Suppressor macrophage treated with lipopolysaccharide for 4 hours (primary cell): ENCODE measurements at regions not wholly inside any gene's neighbourhood (a gene's known extent, or its start where the extent isn't known, plus 50 kb on each side); places are given as distances from the start of the nearest gene placed in this dataset.
"Not testable (repeated sequence)": the region's sequence is repeated elsewhere in the genome, so short reads cannot be mapped to it uniquely, and the experiment has no call there.

Experiments used
- DNase-seq: peaks from one replicate; pipeline ENCODE4 v3.0.0-alpha.2; 2020

GRCh38 chr10:125265579-125265955 is 105.2 kb upstream of the CTBP2 start:
- DNase-seq, result no peak

- DNase-seq, result no peak
Measured at GRCh38 chr10:125264757-125265578, 104.6 kb upstream of the CTBP2 start.

GRCh38 chr10:125264091-125264490 is 103.7 kb upstream of the CTBP2 start:
- DNase-seq, result no peak

GRCh38 chr10:125263551-125263950 is 103.2 kb upstream of the CTBP2 start:
- DNase-seq, result no peak

- no peak for DNase-seq
Measured at GRCh38 chr10:125262920-125263319, 102.6 kb upstream of the CTBP2 start.

- no peak for DNase-seq
Measured at GRCh38 chr10:125262409-125262808, 102.0 kb upstream of the CTBP2 start.

GRCh38 chr10:125261491-125262186 is 101.3 kb upstream of the CTBP2 start:
- no peak for DNase-seq

- no peak for DNase-seq
Measured at GRCh38 chr10:125260260-125260659, 99.9 kb upstream of the CTBP2 start.

- no peak for DNase-seq
Measured at GRCh38 chr10:125259651-125260050, 99.3 kb upstream of the CTBP2 start.

GRCh38 chr10:125258676-125259075 is 98.3 kb upstream of the CTBP2 start:
- DNase-seq, result no peak

GRCh38 chr10:125257521-125258108 is 97.3 kb upstream of the CTBP2 start:
- DNase-seq, result no peak

- DNase-seq, result no peak
Measured at GRCh38 chr10:125256026-125256425, 95.7 kb upstream of the CTBP2 start.

- no peak for DNase-seq
Measured at GRCh38 chr10:125252937-125253336, 92.6 kb upstream of the CTBP2 start.

GRCh38 chr10:125250834-125251233 is 90.5 kb upstream of the CTBP2 start:
- not testable (repeated sequence) for DNase-seq

GRCh38 chr10:125249948-125250347 is 89.6 kb upstream of the CTBP2 start:
- DNase-seq, result no peak

- DNase-seq, result no peak
Measured at GRCh38 chr10:125248489-125248888, 88.1 kb upstream of the CTBP2 start.

GRCh38 chr10:125247576-125247975 is 87.2 kb upstream of the CTBP2 start:
- DNase-seq, result no peak

- no peak for DNase-seq
Measured at GRCh38 chr10:125243532-125244253, 83.3 kb upstream of the CTBP2 start.

- no peak for DNase-seq
Measured at GRCh38 chr10:125238682-125239081, 78.3 kb upstream of the CTBP2 start.

- DNase-seq, result no peak
Measured at GRCh38 chr10:125236091-125236490, 75.7 kb upstream of the CTBP2 start.

GRCh38 chr10:125235093-125236069 is 75.0 kb upstream of the CTBP2 start:
- no peak for DNase-seq

- DNase-seq, result not testable (repeated sequence)
Measured at GRCh38 chr10:125234576-125234975, 74.2 kb upstream of the CTBP2 start.
